ENCODE measurements at regions not wholly inside any gene's neighbourhood (a gene's known extent, or its start where the extent isn't known, plus 50 kb on each side); places are given as distances from the start of the nearest gene placed in this dataset.

GRCh38 chr15:98268163-98268562 lies 307.7 kb downstream of the ARRDC4 start:
- no peak for DNase-seq

DNA sequence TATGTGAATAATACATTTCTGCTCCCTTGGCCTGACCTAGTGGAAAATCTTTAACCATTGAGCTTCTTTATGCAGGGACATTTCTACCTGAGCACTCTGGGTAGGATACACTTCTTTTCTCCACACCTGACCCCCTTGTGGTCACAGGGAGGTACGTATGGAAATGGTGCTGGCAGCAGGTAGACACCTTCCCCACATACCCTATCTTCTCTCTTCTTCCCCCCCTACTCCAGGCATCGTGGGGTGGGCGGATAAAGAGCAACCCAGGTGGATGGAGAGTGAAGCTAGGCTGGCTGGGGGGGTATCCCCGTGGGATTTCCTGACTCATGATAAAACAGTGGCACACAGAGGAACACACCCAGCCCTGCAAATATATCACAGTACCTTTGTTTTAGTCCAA lies 312.1 kb downstream of the ARRDC4 start:
- no peak for DNase-seq

GRCh38 chr15:98276018-98276417 lies 315.5 kb downstream of the ARRDC4 start:
- DNase-seq: no peak

- DNase-seq: no peak
Measured at GRCh38 chr15:98277602-98278001, 317.1 kb downstream of the ARRDC4 start.

- DNase-seq: no peak
Measured at GRCh38 chr15:98280284-98280975, 319.9 kb downstream of the ARRDC4 start.

DNA sequence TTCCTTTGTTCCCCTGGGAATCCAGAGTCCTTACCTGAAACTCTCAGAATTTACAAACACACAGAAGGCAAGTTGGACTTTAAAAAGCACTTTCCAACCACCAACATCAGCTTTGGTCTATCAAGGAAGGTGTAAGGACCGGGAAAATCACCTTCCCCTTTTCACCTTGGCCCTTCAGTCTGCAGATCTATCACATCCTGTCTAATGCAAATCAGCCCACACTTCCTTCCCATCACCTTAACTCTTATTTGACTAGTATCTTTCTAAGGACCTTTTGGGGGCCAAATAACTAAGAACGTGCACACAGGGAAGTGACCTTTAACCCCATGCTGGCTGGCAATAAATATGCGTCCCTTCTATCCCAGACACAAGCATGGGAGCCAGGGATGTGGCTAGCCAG lies 320.6 kb downstream of the ARRDC4 start:
- DNase-seq: no peak

GRCh38 chr15:98282656-98283332 lies 322.3 kb downstream of the ARRDC4 start:
- no peak for DNase-seq

DNA sequence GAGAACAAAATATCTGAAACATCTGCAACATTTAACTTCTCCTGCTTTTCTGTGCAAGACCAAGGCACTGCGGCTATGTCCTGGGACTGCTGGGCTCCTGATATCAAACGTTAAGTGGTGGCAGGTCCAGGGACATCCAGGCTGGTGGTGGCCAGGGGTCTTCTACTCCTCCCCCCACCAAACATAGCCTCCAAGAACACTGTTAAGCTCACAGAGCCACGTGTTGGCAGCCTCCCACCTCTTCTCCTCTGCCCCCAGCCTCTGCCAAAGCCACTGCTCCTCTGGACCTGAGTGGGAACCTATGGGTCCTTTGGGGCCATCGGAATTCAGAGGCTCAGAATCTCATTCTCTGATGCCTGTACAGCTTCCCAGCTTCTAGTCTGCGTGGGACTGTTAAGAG lies 325.7 kb downstream of the ARRDC4 start:
- DNase-seq: no peak

DNA sequence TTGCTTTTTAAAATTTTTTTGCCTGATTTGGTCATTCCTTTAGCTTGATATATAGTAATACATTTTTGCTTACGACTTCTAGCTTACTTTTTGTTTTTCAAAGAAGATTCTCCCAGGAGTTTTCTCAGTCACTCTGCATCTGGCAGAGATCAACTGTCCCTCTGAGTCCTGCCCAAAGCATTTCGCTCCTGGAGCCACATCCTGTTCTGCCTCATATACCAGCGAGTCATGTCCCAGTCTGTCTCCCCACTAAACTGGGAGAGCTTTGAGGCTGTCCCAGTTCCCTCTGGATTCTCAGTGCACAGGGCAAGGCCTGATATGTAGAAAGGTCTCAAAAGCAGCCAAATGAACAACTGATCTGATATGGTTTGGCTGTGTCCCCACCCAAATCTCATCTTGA lies 326.3 kb downstream of the ARRDC4 start:
- no peak for DNase-seq

DNA sequence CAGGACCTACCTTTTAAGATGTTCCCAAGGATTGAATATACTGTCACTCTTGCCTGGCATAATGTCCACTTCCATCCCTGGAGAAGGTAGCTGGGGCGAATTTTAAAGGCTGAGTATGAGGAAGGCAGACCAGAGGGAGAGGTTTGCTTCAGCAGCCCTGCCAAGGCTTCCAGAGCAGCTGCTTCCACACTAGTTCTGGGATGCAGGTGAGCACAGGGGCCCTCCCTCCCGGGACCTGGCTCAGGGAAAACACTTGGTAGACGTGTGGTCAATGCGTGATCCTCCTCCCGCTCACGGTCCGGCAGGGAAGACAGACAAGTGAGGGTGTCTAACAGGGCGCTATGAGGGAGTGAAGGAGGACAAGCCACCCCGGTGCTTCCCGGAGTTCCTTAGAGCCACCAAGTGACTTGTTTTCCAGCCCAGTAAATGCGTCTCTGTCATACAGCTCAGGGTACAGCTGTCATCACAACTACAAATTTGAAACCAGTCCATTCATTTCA lies 327.6 kb downstream of the ARRDC4 start:
- DNase-seq: no peak

DNA sequence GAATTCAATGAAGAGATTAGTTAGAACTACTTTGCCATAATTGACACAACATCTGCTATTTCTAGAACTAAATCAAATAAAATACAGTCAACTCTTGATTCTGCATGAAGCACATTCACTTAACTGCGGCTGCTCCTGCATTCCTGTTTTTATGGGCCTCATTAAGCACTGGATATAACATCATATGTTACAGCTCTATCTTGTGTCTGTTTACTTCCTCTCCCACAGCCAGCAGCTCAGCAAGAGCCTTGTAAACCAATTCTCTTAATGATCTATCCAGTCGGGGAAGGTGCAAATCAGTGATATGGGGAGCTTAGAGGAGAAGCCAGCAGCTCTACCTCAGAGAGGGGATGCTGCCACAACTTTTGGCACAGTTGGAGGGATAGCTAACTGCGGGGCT lies 329.2 kb downstream of the ARRDC4 start:
- DNase-seq: no peak

DNA sequence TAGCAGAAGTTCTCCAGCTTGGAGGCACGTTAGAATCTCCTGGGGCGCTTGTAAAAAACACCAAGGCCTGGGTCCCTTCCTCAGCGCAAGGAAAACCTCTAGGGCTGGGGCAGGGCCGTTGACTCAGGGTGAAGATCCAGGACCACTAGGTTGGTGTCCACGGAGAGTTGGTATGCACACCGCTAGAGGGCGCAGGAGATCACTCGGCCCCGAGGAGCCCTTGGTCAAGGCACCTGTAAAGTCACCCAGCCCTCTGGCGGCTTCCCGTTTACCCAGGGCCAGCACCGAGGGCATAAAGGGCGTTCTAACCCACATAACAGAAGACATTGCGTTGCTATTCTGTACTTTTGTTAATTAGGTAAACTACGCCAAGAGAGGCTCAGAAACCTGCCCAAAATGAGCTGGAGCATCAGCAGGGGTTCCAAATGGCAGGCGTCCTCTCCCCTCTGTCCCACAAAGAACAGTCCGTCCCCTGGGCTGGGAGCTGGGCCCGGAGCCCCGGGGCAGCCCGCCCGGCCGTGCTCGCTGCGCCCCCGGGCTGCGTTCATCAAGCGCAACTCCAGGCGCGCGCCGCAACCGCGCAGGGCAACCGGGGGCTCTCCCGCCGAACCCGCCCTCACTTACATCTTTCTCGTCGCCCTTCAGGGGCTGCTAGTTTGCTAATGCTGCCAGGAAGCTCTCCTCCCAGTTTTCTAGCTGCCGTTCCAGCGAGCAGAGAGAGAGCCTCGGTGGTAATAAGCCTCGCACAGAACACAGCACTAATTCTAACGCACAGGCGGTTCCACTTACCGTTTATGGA lies 332.1 kb downstream of the ARRDC4 start:
- peak in 16 of 56 donors; percentile 5 to 46 (median 15) for DNase-seq

- DNase-seq: no peak
Measured at GRCh38 chr15:98294126-98294525, 333.6 kb downstream of the ARRDC4 start.

DNA sequence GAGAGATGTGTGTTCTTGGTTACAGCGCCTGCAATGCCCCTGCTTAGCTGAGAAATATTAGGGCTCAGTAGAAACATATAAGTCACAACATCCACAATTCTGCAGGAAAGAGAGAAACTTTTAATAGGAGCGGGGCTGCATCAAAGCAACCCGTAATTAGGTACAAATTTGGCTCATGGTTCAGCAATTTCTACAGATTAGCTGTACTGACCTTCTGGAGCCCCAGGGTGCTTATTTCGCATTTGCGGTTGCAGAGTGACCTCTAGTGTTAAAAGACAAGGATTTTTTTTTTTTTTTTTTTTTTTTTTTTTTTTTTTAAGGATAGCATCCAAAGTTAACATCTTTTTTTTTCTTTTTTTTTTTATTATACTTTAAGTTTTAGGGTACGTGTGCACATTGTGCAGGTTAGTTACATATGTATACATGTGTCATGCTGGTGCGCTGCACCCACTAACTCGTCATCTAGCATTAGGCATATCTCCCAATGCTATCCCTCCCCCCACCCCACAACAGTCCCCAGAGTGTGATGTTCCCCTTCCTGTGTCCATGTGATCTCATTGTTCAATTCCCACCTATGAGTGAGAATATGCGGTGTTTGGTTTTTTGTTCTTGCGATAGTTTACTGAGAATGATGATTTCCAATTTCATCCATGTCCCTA lies 334.7 kb downstream of the ARRDC4 start:
- DNase-seq: peak in 3 of 56 donors; percentile 5 to 16 (median 10)

DNA sequence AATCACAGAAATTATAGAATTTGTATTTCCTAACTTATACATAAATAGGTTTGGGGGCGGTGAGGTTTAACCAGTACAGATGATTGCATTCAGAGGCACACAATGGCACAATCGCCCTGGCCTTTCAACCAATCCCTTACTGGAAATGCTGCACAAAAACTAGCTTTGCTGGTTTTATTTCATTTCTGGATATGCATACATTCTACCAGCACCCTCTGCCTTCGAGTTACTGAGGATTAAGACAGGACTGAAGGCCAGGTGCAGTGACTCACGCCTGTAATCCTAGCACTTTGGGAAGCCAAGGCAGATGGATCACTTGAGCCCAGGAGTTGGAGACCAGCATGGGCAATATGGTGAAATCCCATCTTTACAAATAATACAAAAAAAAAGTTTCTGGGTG lies 336.1 kb downstream of the ARRDC4 start:
- no peak for DNase-seq

DNA sequence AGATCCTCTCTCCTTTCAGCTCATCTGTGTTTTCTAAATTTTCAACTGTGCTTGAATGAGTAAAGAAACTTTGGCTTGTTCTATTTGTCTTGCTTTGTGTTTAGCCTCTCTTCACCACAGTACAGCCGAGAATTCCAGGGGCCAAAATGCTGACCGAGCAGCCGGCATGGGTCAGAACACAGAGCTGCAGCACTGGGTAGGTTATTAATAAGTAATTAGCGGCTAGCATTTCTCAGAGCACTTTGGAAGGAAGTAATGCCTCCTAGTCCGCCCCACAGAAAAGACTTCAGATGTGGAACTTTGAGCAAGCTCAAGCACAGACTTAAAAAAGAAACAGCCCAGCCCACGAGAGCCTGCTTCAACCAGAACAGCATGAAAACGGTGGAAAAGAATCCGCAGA lies 343.9 kb downstream of the ARRDC4 start:
- DNase-seq: no peak

DNA sequence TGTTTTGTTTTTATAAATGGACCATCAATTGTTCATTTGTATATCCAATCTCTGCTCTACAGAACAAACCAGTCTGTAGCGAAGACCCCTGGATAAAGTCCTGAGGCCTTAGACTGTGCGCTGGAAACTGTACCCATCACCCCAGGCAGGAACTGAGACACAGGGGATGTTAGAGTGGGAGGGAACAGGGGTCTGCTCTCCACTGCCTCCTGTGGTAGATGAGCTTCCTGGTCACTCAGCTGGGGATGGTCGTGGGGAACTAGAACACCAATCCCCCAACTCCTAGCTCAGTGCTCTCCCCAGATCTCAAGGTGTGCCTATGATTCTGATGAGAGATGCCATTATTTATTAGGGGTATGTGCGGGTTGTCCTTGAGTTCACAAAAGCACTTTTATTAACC lies 340.2 kb upstream of the IGF1R start:
- no peak for DNase-seq

DNA sequence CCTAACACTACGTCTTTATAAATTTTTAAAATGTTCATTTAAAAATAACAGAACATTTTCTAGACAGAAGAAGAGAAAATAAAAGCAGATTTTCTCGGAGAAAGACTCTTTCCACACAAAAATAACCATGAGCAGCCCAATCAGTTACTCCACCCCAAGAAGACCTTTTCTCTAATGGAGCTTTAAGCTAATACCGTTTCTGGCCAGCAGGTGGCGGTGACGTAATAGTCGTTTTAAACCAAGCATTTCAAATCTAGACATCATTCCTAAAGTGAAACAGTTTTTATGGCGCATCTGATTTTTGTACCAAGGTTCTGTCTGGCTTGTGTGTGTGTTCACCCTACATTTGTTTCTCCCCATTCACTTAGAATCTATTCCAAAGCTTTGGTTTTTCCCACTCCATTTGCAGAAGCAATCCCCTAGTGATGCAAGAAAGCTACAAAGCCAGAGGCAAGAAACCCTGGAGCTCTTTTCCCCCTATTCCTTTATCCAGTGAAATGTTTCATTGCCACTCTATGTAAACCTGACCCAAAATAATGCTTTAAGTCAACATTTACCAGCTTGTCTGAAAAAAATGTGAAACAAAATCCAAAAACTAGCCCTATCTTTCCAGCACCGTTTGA lies 336.7 kb upstream of the IGF1R start:
- DNase-seq: peak in 46 of 56 donors; percentile 4 to 91 (median 30)

DNA sequence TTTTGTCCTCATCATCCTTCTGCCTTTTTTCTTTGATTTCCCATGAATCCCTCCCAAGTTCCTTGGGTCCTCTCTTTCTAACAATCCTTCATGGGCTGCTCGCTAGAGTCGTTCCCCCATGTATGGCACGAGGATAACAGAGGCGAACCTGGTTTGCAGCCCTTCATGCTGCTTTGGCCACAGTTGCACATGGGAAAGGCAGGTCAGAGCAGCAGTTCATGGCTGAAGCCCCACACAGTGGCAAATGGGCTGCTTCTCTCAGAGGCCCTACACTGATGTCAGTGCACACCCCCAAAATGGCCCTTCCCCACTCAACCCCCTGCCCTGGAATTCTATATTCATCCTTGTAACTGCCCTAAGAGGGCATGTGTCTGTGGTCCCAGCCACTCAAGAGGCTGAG lies 335.4 kb upstream of the IGF1R start:
- no peak for DNase-seq

DNA sequence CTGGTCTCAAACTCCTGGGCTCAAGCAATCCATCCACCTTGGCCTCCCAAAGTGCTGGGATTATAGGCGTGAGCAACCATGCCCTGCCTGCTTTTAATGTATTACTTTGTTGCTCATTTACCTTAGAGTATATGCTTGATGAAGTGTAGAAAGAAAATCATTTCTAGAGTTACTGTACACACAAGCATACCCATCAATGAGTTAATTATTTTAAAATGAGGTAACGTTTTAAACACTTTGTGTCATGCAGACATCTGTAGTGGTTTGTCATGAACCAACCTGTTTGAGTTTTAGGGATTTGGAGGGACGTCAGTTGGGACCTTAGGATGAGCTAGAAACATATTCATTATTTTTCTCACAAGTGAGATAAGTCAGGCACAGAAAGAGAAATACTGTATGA lies 332.4 kb upstream of the IGF1R start:
- DNase-seq: no peak

- DNase-seq: no peak
Measured at GRCh38 chr15:98321896-98322295, 326.4 kb upstream of the IGF1R start.

Data from amygdala (tissue), 56 donors.